Activated T-helper 17 cell treated with anti-CD3 and anti-CD28 coated beads, Interleukin-2, amount 50 U/mL, for 72 hours (primary cell): ENCODE measurements at regions not wholly inside any gene's neighbourhood (a gene's known extent, or its start where the extent isn't known, plus 50 kb on each side); places are given as distances from the start of the nearest gene placed in this dataset.

Experiments used
- ATAC-seq: fragments of 150-1000 bp; cut with Tn5 transposase; replicated peaks from 2 replicates; pipeline ENCODE4 v1.10.0; 2021; ENCODE audit warnings: mild to moderate bottlenecking, moderate library complexity
- H3K27ac Mint-ChIP-seq: one replicate; pipeline ENCODE4 v1.8.0; 2022; ENCODE audit warnings: mixed read lengths
- H3K27me3 Mint-ChIP-seq: one replicate; pipeline ENCODE4 v1.8.0; 2022; ENCODE audit warnings: mixed read lengths
- H3K36me3 Mint-ChIP-seq: one replicate; pipeline ENCODE4 v1.8.0; 2022; ENCODE audit warnings: low read depth, mild to moderate bottlenecking, mixed read lengths
- H3K4me1 Mint-ChIP-seq: one replicate; pipeline ENCODE4 v1.8.0; 2022; ENCODE audit warnings: mixed read lengths
- H3K4me3 Mint-ChIP-seq: one replicate; pipeline ENCODE4 v1.8.0; 2022; ENCODE audit warnings: mild to moderate bottlenecking, mixed read lengths
- H3K9me3 Mint-ChIP-seq: one replicate; pipeline ENCODE4 v1.8.0; 2022; ENCODE audit warnings: mixed read lengths

DNA sequence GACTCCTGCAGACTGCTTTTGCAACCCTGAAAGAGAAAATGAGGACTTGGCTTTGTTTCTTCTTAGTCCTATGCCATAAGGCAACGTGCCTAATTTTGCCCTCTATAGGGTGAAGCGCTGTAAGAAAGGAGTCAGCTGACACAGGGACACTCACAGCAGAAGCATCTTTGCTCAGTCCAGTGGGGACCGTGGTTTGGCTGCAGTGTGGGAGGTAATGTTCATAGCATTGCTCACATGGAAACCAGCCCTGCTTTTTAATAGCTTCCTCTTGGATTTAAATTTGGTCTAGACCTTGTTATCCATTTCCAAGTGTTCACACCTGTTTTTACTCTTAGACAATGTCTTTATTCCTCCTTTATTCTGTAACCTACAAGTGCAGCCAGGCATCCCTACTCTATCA, 1032.1 kb downstream of the NTRK3 start:
- Mint-ChIP-seq H3K4me1 (peaks cover 3% of the 10 kb centered on the region), H3K4me3 (no peak overlapping the region), H3K27me3 (peaks cover 5% of the 10 kb centered on the region), H3K9me3 (peaks cover 9% of the 10 kb centered on the region), H3K27ac (no peak overlapping the region), H3K36me3 (no peaks in the 10 kb centered on the region)
- ATAC-seq, result no peak

DNA sequence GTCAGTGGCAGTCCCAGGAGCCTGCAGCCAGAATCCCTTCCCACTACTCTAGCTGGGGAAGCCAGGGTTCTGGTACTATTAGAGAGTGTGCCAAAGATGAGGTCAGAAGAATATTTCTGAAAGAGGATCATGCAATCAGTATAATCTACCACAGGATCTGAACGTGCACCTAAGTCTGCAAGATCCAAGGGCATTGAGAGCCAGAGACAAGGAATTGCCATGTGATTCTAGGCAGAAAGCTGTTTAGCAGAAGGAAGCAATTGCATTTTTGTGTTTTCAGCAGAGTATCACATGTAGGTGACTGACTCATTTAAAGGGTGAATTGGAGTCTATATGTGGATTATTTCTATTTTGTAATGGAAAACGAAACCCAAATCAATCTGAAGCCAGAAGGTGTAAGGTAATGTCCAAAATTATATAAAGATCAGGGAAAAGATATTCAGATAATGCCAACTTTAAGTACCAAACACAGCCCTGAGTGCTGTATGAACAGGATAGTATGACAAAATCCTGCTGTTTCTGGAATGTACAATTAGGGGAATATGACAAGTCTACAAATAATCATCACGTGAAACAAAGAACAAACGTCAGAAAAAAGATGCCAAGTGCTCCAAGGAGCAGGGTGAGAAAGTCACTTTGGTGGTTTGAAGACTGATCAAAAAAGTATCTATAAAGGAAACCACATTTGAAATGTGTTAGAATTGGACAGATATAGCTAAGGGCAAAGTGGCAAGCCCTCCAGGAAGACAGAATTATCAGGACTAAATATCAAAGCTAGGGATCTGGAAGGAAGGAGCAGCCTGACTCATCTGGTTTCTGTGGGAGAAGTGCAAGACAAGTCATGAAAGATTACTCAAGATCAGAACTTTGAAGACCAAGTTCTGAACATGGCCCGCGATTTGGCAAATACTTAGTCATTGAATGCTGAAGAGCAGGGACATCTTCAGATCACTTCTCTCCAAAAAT, 1036.6 kb downstream of the NTRK3 start:
- no peak for ATAC-seq
- Mint-ChIP-seq H3K36me3 (no peaks in the 10 kb centered on the region), H3K4me1 (peaks cover 3% of the 10 kb centered on the region), H3K27me3 (peaks cover 8% of the 10 kb centered on the region), H3K9me3 (peaks cover 9% of the 10 kb centered on the region), H3K4me3 (no peak overlapping the region), H3K27ac (no peak overlapping the region)

DNA sequence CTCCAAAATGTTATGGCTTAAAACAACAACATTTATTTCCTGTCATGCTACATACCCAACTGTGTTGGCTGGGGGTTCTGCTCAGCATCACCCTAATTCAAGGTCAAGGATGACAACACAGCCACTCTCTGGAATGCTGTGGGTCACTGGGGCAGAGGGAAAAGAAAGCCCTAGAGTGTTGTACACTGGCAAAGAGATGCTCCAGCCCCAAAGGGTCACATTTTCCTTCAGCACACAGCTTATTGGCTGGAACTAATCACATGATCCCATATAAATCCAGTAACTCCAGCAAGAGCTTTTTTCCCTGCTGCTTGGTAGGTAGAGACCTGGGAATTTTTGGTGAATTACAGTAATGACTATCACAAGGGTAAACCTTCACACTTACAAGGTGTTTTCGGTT, 1041.4 kb downstream of the NTRK3 start:
- no peaks in the 10 kb centered on the region for H3K4me1 Mint-ChIP-seq

DNA sequence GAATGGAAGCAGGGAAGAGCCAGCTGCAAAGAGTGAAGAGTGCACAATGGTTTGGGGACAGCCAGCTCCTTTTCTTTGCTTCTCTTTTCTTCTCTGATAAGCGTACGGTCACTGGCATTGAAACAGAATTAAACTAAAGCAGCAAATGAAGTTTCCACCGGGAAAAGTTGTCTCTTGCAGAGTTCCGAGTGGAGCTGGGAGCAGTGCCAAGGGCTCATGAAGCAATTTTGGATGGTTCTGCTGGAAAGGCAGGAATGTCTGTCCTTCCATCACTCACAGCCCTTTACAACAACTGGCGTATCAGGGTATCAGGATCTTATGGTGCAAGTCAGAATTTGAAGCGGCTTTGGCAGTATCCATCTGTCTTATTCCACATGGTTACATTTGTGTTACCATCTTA, 1042.9 kb downstream of the NTRK3 start:
- Mint-ChIP-seq H3K36me3 (no peaks in the 10 kb centered on the region), H3K4me3 (no peak overlapping the region), H3K27me3 (peaks cover 14% of the 10 kb centered on the region), H3K9me3 (no peaks in the 10 kb centered on the region), H3K27ac (no peak overlapping the region), H3K4me1 (no peaks in the 10 kb centered on the region)
- no peak for ATAC-seq

More for the DNA sequence above, 1041.4 kb downstream of the NTRK3 start:
- H3K9me3 Mint-ChIP-seq, result no peaks in the 10 kb centered on the region
- no peak overlapping the region for H3K27ac Mint-ChIP-seq
- peaks cover 10% of the 10 kb centered on the region for H3K27me3 Mint-ChIP-seq
- no peak overlapping the region for H3K4me3 Mint-ChIP-seq
- ATAC-seq, result no peak
- H3K36me3 Mint-ChIP-seq, result no peaks in the 10 kb centered on the region

DNA sequence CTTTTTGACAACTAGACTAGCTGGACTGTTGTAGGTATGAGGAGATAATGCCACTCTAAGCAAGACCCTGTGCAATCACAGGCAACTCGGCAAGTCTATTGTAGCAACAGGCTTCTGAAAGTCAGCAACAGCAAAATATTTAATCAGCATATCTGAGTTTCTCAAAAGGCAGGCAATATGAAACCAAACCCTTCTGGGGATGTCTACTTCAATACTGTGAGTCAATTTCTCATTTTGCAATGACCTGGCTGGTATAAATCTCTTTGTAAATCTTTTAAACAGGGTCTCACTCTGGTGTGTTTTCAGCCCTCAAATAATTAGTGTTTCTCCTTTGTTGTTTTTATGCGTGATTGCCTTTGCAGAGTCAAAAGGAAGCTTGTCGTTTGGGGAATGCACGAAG, 1044.5 kb downstream of the NTRK3 start:
- no peak overlapping the region for H3K27ac Mint-ChIP-seq
- no peaks in the 10 kb centered on the region for H3K9me3 Mint-ChIP-seq
- no peak overlapping the region for H3K4me3 Mint-ChIP-seq
- no peak for ATAC-seq
- no peaks in the 10 kb centered on the region for H3K36me3 Mint-ChIP-seq
- no peaks in the 10 kb centered on the region for H3K4me1 Mint-ChIP-seq
- H3K27me3 Mint-ChIP-seq, result peaks cover 10% of the 10 kb centered on the region

DNA sequence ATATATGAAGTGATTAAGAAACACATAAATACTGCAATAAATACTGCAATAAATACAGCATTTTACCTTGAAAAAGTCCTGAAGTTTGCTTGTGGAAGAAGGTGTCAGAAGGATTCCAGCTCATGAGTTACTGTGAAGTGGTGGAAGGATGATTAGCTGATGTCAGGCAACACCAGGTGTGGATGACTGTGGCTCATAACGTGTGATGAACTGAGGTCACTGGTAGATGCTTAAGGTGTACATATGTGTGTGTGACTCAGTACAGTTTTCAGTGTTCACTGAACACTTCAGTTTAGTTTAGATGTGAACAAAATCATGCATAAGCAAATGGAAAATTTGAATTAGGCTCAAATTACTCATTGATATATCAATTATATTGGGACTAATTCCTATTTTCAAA, 1045.0 kb downstream of the NTRK3 start:
- Mint-ChIP-seq H3K4me3 (no peak overlapping the region), H3K9me3 (no peaks in the 10 kb centered on the region), H3K4me1 (no peaks in the 10 kb centered on the region), H3K27ac (no peak overlapping the region), H3K36me3 (no peaks in the 10 kb centered on the region), H3K27me3 (peaks cover 10% of the 10 kb centered on the region)
- ATAC-seq, result no peak

DNA sequence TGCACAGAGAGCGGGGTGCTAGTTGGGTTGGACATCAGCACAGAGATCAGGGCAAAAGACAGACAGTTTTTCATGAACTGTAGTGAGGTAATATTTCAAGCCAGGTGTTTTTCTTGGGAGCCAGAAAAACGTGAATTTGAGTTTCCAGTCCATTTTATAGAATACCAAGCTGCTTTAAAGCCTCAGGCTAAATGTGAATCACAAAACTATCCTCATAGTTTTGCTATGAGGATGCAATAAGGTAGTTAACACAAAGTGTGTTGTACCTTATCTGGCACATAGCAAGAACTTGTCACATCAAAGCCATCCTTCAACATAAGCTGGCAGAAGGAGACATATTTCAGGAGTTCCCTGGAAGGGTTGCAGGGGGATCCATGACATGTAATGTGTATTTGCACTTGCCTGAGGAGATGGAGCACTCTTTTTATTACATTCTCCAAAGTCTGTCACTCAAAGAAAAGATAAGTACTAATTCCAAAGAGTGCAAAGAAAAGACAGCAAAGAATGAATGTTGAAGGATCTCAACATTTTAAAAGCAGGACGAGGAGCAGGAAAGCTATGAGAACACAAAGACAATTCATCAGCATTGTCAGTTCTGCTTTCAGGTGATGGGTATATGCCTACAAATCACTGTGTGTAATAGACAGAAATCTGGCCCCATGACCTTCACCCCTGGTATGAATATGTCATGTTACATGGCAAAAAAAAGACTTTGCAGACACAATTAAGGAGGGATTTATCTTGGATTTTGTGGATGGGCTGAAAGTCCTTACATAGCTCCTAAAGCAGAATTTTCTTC, 1046.4 kb downstream of the NTRK3 start:
- Mint-ChIP-seq H3K27ac (no peak overlapping the region), H3K9me3 (no peaks in the 10 kb centered on the region), H3K27me3 (peaks cover 10% of the 10 kb centered on the region), H3K4me3 (no peak overlapping the region), H3K4me1 (no peaks in the 10 kb centered on the region), H3K36me3 (no peaks in the 10 kb centered on the region)
- ATAC-seq, result no peak

DNA sequence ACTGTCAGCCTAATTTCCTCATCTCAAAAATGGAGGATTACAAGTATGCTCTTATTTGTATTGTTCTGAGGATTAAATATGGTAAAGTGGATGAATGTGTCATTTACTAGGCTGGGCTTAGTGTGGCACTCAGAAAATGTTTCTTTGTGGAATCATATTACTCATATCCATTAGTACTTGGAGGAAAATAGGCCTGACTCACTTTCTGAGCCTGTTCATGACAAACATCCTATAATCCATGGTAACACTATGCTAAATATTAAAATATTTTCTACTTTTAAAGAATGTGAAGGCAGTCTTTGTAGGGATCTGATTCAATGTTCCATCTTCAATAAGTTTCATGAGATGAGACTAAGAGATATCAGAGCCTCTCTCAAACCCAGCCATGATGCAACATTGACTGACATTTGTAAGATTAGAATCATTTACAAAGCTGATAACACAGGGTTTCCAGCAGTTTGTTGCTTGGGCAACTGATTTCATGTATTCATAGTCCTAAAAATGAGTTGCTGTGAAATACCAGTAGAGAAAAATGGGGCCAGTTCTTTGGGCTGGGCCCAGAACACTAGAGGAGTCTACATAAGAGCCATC, 1048.5 kb downstream of the NTRK3 start:
- Mint-ChIP-seq H3K9me3 (no peaks in the 10 kb centered on the region), H3K27ac (no peak overlapping the region), H3K27me3 (peaks cover 8% of the 10 kb centered on the region), H3K4me3 (no peak overlapping the region), H3K36me3 (no peaks in the 10 kb centered on the region), H3K4me1 (no peaks in the 10 kb centered on the region)
- no peak for ATAC-seq

DNA sequence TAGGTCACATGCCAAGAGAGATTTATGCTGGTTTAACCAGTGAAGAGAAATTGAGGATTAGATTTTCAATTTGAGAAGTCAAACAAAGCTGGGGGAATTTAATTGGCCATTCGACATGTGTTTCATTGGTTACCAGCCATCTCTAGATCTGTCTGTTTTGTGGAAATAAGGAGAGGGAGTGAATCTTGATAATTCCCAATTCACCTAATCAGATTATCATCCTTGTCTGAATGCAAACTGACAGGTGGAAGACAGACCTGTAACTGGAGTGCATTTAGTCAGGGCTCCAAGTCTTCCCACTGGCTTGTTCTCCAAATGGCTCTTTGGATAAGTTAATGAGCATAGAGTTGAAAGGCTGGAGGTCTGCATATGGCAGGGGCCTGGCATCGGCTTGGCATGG, 1049.3 kb downstream of the NTRK3 start:
- H3K9me3 Mint-ChIP-seq, result no peaks in the 10 kb centered on the region
- H3K4me3 Mint-ChIP-seq, result no peak overlapping the region
- H3K36me3 Mint-ChIP-seq, result no peaks in the 10 kb centered on the region
- peaks cover 8% of the 10 kb centered on the region for H3K27me3 Mint-ChIP-seq
- H3K27ac Mint-ChIP-seq, result no peak overlapping the region
- H3K4me1 Mint-ChIP-seq, result no peaks in the 10 kb centered on the region
- no peak for ATAC-seq

DNA sequence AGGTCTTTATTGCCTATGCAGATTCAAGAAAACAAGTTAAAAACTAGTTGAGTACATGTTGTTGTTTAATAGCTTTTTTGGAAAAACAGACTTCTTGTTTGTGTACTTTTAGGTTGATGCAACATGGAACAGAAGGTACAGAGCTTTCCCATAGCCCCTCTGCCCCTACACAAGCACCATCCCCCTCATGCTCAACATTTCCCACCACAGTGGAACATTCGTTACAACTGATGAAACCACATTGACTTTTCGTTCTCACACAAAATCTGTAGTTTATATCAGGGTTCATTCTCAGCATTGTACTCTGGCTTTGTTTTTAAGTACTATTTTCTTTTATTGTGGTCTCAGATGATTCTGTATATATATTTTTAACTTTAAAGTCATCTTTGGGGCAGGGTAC, 1054.6 kb downstream of the NTRK3 start:
- Mint-ChIP-seq H3K27me3 (peaks cover 5% of the 10 kb centered on the region), H3K9me3 (no peaks in the 10 kb centered on the region), H3K36me3 (no peaks in the 10 kb centered on the region), H3K4me1 (no peaks in the 10 kb centered on the region), H3K27ac (no peak overlapping the region), H3K4me3 (no peak overlapping the region)
- ATAC-seq, result no peak

DNA sequence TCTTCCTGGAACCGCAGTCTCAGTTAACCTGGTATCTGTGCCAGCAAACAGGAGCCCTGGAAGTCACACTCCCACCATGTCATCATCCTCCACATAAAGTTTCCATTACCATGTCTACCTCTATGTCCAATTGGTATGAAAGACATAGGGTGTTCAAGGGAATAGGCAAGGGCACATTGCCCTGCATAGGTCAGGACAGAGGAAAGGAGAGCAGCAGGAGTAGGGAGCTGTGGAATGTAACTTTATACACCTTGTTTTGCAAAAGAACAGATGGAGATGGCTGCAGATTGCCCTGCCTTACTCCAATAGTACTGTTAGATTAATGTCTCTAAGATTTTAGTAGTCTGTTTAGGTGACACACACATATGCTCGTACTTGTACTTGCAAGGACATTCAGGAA, 1056.4 kb downstream of the NTRK3 start:
- Mint-ChIP-seq H3K27ac (no peak overlapping the region), H3K4me1 (no peaks in the 10 kb centered on the region), H3K36me3 (no peaks in the 10 kb centered on the region), H3K27me3 (peaks cover 5% of the 10 kb centered on the region), H3K9me3 (no peaks in the 10 kb centered on the region), H3K4me3 (no peak overlapping the region)
- no peak for ATAC-seq

DNA sequence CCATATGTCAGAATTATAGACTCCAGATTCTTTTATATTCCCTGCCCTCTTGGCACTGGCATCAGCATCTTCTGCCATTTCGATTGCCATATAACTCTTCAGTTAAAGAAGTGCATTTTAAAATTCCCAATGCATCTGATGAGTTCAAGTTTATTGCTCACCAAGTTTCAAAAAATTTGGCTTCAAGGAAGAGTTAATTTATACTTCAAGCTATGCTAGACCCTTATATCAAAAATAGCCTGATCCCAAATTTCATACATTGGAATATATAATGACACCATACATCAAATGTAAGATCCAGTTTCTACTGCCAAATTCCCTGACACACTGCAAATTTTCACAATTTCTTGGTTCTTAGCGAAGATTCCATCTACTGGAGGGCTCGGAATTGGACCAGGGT, 1058.6 kb downstream of the NTRK3 start:
- no peaks in the 10 kb centered on the region for H3K36me3 Mint-ChIP-seq
- H3K9me3 Mint-ChIP-seq, result no peaks in the 10 kb centered on the region
- H3K27me3 Mint-ChIP-seq, result peaks cover 10% of the 10 kb centered on the region
- H3K4me1 Mint-ChIP-seq, result no peaks in the 10 kb centered on the region
- ATAC-seq, result no peak
- no peak overlapping the region for H3K4me3 Mint-ChIP-seq
- no peak overlapping the region for H3K27ac Mint-ChIP-seq

DNA sequence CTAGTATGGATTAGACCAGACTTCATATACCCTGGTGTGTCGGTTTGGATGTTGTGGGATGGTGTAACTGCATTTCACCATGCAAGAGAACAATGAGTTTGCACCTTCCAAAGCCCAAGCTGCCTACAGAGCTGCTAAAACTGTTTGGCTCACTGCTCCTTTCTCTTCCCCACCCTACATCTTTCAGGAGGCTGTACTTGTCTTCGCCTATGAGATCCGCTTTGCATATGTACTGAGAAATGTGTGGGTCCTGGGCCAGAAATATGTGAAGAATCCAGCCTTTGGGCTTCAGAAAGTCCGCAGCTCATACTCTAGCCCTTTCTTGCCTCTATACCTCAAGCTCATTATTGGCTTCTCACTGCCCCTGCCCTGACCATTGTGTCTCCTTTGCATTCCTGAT, 1060.0 kb downstream of the NTRK3 start:
- H3K36me3 Mint-ChIP-seq, result no peaks in the 10 kb centered on the region
- no peak for ATAC-seq

DNA sequence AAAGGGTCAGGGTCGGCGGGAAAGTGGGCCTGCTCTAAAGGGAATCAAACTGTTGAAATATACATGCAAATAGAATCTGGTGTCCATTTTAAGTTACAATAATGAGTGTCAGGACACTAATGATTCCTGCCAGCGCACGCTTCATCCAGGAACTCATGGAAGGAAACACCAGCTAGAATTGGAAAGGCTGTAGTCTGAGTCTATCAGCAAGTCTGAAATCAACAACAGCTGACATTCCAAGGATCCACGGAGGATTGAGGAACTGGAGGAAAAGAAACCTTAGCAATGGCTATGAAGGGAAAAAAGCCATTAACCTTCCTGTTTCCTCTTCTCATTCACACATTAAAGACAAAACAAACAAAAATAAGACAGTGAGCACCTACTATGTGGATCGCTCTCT, 1063.1 kb downstream of the NTRK3 start:
- no peak overlapping the region for H3K27ac Mint-ChIP-seq
- peaks cover 7% of the 10 kb centered on the region for H3K27me3 Mint-ChIP-seq
- H3K4me1 Mint-ChIP-seq, result no peaks in the 10 kb centered on the region
- ATAC-seq, result no peak
- no peaks in the 10 kb centered on the region for H3K9me3 Mint-ChIP-seq
- H3K4me3 Mint-ChIP-seq, result no peak overlapping the region
- no peaks in the 10 kb centered on the region for H3K36me3 Mint-ChIP-seq

More for the DNA sequence above, 1060.0 kb downstream of the NTRK3 start:
- Mint-ChIP-seq H3K4me3 (no peak overlapping the region), H3K4me1 (no peaks in the 10 kb centered on the region), H3K9me3 (no peaks in the 10 kb centered on the region), H3K27ac (no peak overlapping the region), H3K27me3 (peaks cover 10% of the 10 kb centered on the region)

DNA sequence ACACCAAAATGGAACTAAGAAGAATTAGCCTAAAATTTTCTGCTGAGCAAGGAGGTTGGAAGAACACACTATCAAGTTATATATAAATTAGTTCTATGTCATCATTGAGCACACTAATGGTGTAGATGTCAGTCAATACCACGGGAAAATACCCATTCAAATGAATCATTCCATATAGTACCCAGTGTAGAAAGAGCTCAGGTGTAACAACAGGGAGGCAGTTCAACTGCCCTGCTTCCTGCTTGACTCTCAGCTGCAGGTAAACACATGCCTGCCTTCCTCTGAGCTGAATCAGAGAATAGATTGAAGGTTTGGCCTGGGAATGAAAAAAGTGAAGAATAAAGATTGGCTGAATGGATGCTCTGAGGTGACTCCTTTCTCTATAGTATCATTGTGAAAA, 1088.0 kb downstream of the AGBL1 start:
- no peaks in the 10 kb centered on the region for H3K36me3 Mint-ChIP-seq
- peaks cover 7% of the 10 kb centered on the region for H3K27me3 Mint-ChIP-seq
- ATAC-seq, result no peak
- no peaks in the 10 kb centered on the region for H3K4me1 Mint-ChIP-seq
- no peak overlapping the region for H3K4me3 Mint-ChIP-seq
- no peaks in the 10 kb centered on the region for H3K9me3 Mint-ChIP-seq
- no peak overlapping the region for H3K27ac Mint-ChIP-seq
